ENCODE measurements at regions not wholly inside any gene's neighbourhood (a gene's known extent, or its start where the extent isn't known, plus 50 kb on each side); places are given as distances from the start of the nearest gene placed in this dataset.
"Not testable (repeated sequence)": the region's sequence is repeated elsewhere in the genome, so short reads cannot be mapped to it uniquely, and the experiment has no call there.

GRCh38 chr16:26594666-26595065 lies 472.1 kb upstream of the C16orf82 start:
- Histone ChIP-seq H3K27me3 (no peaks in the 10 kb centered on the region), H3K36me3 (no peaks in the 10 kb centered on the region), H3K4me1 (no peaks in the 10 kb centered on the region), H3K4me3 (ENCODE audit: low read depth, low read length) (no peak overlapping the region), H3K9me3 (no peaks in the 10 kb centered on the region)
- TF ChIP-seq, protein P1, sequence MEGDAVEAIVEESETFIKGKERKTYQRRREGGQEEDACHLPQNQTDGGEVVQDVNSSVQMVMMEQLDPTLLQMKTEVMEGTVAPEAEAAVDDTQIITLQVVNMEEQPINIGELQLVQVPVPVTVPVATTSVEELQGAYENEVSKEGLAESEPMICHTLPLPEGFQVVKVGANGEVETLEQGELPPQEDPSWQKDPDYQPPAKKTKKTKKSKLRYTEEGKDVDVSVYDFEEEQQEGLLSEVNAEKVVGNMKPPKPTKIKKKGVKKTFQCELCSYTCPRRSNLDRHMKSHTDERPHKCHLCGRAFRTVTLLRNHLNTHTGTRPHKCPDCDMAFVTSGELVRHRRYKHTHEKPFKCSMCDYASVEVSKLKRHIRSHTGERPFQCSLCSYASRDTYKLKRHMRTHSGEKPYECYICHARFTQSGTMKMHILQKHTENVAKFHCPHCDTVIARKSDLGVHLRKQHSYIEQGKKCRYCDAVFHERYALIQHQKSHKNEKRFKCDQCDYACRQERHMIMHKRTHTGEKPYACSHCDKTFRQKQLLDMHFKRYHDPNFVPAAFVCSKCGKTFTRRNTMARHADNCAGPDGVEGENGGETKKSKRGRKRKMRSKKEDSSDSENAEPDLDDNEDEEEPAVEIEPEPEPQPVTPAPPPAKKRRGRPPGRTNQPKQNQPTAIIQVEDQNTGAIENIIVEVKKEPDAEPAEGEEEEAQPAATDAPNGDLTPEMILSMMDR (IDR thresholded peaks at IDR 0.05; ENCODE audit: low read depth, low read length) = no peak
- DNase-seq = no peak

DNA sequence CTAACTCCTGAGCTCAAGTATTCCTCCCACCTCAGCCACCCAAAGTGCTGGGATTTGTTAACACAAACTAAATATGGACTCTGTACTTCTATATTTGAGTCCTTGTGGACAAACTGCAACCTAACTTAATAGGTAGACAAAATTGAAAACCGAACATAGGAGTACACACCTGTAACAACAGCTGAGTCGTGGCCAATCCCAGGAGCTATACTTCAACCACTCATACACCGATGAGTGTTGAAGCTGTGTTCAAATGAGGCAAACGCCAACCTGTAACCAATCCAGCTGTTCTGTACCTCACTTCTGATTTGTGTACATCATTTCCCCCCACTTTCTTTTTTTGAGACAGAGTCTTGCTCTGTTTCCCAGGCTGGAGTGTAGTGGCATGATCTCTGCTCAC lies 471.5 kb upstream of the C16orf82 start:
- H3K4me1 ChIP-seq = no peaks in the 10 kb centered on the region
- H3K4me3 ChIP-seq (ENCODE audit: low read depth, low read length) = no peak overlapping the region
- TF ChIP-seq, protein P1 (IDR thresholded peaks at IDR 0.05; ENCODE audit: low read depth, low read length) = no peak
- no peaks in the 10 kb centered on the region for H3K9me3 ChIP-seq
- no peaks in the 10 kb centered on the region for H3K27me3 ChIP-seq
- DNase-seq = no peak
- H3K36me3 ChIP-seq = no peaks in the 10 kb centered on the region

GRCh38 chr16:26596033-26596432 lies 470.7 kb upstream of the C16orf82 start:
- H3K27me3 ChIP-seq, H3K9me3 ChIP-seq, DNase-seq: not testable (repeated sequence)

GRCh38 chr16:26598061-26598460 lies 468.7 kb upstream of the C16orf82 start:
- no peak overlapping the region for H3K4me3 ChIP-seq (ENCODE audit: low read depth, low read length)
- no peaks in the 10 kb centered on the region for H3K4me1 ChIP-seq
- TF ChIP-seq, protein P1 (IDR thresholded peaks at IDR 0.05; ENCODE audit: low read depth, low read length) = no peak
- no peaks in the 10 kb centered on the region; the same call in 1 of the 2 replicates for H3K9me3 ChIP-seq
- no peaks in the 10 kb centered on the region for H3K36me3 ChIP-seq
- H3K27me3 ChIP-seq = no peaks in the 10 kb centered on the region
- DNase-seq = no peak

More at GRCh38 chr16:26596033-26596432, 470.7 kb upstream of the C16orf82 start:
- not testable (repeated sequence) for H3K4me1 ChIP-seq; H3K36me3 ChIP-seq; H3K4me3 ChIP-seq (ENCODE audit: low read depth, low read length)

DNA sequence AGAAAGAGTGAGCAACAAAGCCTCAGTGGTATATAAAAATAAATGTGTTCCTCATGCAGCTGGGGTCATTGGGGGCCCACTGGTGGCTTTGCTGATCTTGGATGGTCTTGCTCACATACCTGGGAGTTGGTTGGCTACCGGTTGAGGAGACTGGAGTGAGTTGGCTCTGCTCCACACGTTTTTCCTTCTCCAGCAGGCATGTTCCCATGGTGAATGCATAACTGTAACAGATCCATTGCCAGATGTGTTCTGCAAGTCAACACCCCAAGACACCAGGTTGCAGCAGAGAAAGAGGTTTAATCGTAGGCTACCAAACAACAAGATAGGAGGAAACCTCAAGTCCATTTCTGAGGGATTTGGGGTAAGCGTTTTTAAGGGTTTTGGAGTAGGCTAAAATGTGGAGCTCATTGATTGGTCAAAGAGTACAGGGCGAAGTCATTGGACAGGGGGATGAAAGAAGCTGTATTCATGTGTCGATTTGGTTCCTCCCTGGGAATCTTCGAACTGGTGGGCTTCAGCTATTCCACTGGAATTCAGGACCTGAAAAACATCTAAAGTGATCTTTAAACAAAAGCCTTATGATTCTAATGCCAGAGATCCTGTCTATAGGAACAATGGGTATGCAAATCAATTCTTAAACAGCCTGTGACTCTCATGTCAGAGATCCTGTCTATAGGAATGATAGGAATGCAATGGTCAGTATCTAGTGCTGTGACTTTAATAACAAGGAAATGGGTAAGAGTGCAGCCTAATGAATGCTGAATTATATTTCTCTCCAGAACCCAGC lies 467.5 kb upstream of the C16orf82 start:
- no peaks in the 10 kb centered on the region; the same call in 1 of the 2 replicates for H3K9me3 ChIP-seq
- H3K36me3 ChIP-seq = no peaks in the 10 kb centered on the region
- no peak overlapping the region for H3K4me3 ChIP-seq (ENCODE audit: low read depth, low read length)
- H3K27me3 ChIP-seq = no peaks in the 10 kb centered on the region
- no peaks in the 10 kb centered on the region for H3K4me1 ChIP-seq
- no peak for DNase-seq
- TF ChIP-seq, protein P1 (IDR thresholded peaks at IDR 0.05; ENCODE audit: low read depth, low read length) = no peak

GRCh38 chr16:26599785-26600104 lies 467.0 kb upstream of the C16orf82 start:
- no peaks in the 10 kb centered on the region; the same call in 1 of the 2 replicates for H3K9me3 ChIP-seq
- no peak overlapping the region for H3K4me3 ChIP-seq (ENCODE audit: low read depth, low read length)
- TF ChIP-seq, protein P1 (IDR thresholded peaks at IDR 0.05; ENCODE audit: low read depth, low read length) = no peak
- no peaks in the 10 kb centered on the region for H3K4me1 ChIP-seq
- no peak for DNase-seq
- H3K36me3 ChIP-seq = no peaks in the 10 kb centered on the region
- no peaks in the 10 kb centered on the region for H3K27me3 ChIP-seq
